Spleen (tissue), 11 donors: ENCODE measurements at regions not wholly inside any gene's neighbourhood (a gene's known extent, or its start where the extent isn't known, plus 50 kb on each side); places are given as distances from the start of the nearest gene placed in this dataset.

ENCODE experiments used
- DNase-seq: peaks from one replicate; pipeline ENCODE4 v3.0.0-alpha.2; 2020
- H3K27ac ChIP-seq, 8 donors: fragments of 200-600 bp; sonication (generic) in 7 of 8; 1 replicate in 4 of 8; 2 replicates in 4 of 8; pipeline versions ENCODE4 v1.5.0 to v1.8.0; 2016 to 2021; ENCODE audit warnings: inconsistent platforms in 4 of 8, mild to moderate bottlenecking in 4 of 8, moderate library complexity in 1 of 8
- H3K27me3 ChIP-seq, 7 donors: fragments of 200-600 bp; sonication (generic) in 6 of 7; replicated peaks in 1 of 7; 1 replicate in 4 of 7; 2 replicates in 3 of 7; pipeline versions ENCODE4 v1.5.0 to v1.8.0; 2016 to 2021; ENCODE audit warnings: inconsistent platforms in 3 of 7, mild to moderate bottlenecking in 1 of 7
- H3K36me3 ChIP-seq, 6 donors: fragments of 200-600 bp; sonication (generic) in 5 of 6; 1 replicate in 4 of 6; 2 replicates in 2 of 6; pipeline versions ENCODE4 v1.5.0 to v1.8.0; 2016 to 2021; ENCODE audit warnings: inconsistent platforms in 2 of 6
- H3K4me1 ChIP-seq, 6 donors: fragments of 200-600 bp; sonication (generic) in 5 of 6; 1 replicate in 3 of 6; 2 replicates in 3 of 6; pipeline versions ENCODE4 v1.5.0 to v1.8.0; 2016 to 2021; ENCODE audit warnings: inconsistent platforms in 3 of 6
- H3K4me3 ChIP-seq, 8 donors: fragments of 200-600 bp; sonication (generic) in 7 of 8; 1 replicate in 4 of 8; 2 replicates in 4 of 8; pipeline versions ENCODE4 v1.5.0 to v1.8.0; 2016 to 2021; ENCODE audit warnings: inconsistent platforms in 4 of 8, mild to moderate bottlenecking in 4 of 8, moderate library complexity in 2 of 8
- H3K9me3 ChIP-seq, 8 donors: fragments of 200-600 bp; sonication (generic) in 7 of 8; 1 replicate in 4 of 8; 2 replicates in 4 of 8; pipeline versions ENCODE4 v1.5.0 to v1.8.0; 2016 to 2021; ENCODE audit warnings: inconsistent platforms in 4 of 8
- CTCF ChIP-seq, 11 experiments: fragments of 200-600 bp in 7 of 11; fragments of 450-650 bp in 4 of 11; sonication (generic) in 4 of 11; IDR thresholded peaks in 8 of 11; conservative IDR thresholded peaks in 3 of 11; 1 replicate in 7 of 11; 2 replicates in 4 of 11; pipeline versions ENCODE4 v1.4.0 to v1.8.0; 2016 to 2021; ENCODE audit warnings: antibody characterized with exemption in 11 of 11, inconsistent platforms in 4 of 11, mild to moderate bottlenecking in 1 of 11
- POLR2A ChIP-seq, 3 donors: fragments of 450-650 bp; IDR thresholded peaks; one replicate each; pipeline ENCODE4 v1.5.1; 2017; ENCODE audit warnings: antibody characterized with exemption in 3 of 3, mild to moderate bottlenecking in 1 of 3
- POLR2AphosphoS5 ChIP-seq, 3 donors: sonication (generic); formaldehyde crosslinking; IDR thresholded peaks; one replicate each; pipeline ENCODE4 v1.5.1; 2017; ENCODE audit warnings: antibody characterized with exemption in 3 of 3
- WGBS, 5 donors: extraction: QIAGEN DNeasy Blood & Tissue Kit in 3 of 5; methylation state at CpG; one replicate each; pipeline versions ENCODE4 v1.1.5 to v1.1.7; 2013 to 2018; 5-methylcytosine and 5-hydroxymethylcytosine counted together
- intact Hi-C: fragments of 100-400 bp; cut with DNase I; formaldehyde crosslinking; loops from one replicate; pipeline ENCODE4 v1.15.0; 2023; ENCODE audit warnings: low total_unique reads
- donor health status: healthy with polysubstance abuse.
- donor health status: DM: no; HTN: no; CAD: no; lungs with moderate emphysema.
- donor health status: DM: no; HTN: no; CAD: no.
- donor health status: Bipolar disorder and iron deficiency.
- donor health status: healthy.
- donor health status: DM: no; HTN: no; CAD: no.
- donor health status: DM: yes; HTN: yes; CAD: no.

- Histone ChIP-seq H3K4me3 (no peak overlapping the region), H3K27me3 (no peaks in the 10 kb centered on the region), H3K27ac (no peak overlapping the region), H3K9me3 (peaks cover 0 to 17% (median 8%) of the 10 kb centered on the region in 8 donors), H3K36me3 (no peaks in the 10 kb centered on the region), H3K4me1 (no peaks in the 10 kb centered on the region)
- TF ChIP-seq POLR2AphosphoS5 (IDR thresholded peaks at IDR 0.05) (no peak), POLR2A (IDR thresholded peaks at IDR 0.05) (no peak), CTCF (IDR thresholded peaks at IDR 0.05 in 8 of 11, conservative IDR thresholded peaks at IDR 0.05 in 3 of 11) (no peak)
- intact Hi-C loops = no loop called here
- DNase-seq = no peak
- WGBS, 5 donors = 59 to 76% (median 69%) methylated on average over 2 of the region's 2 CpGs
Observed at GRCh38 chr2:123077101-123077500, 948.0 kb upstream of the CNTNAP5 start.

- Histone ChIP-seq H3K27me3 (no peaks in the 10 kb centered on the region), H3K4me1 (no peaks in the 10 kb centered on the region), H3K4me3 (no peak overlapping the region), H3K27ac (no peak overlapping the region), H3K36me3 (no peaks in the 10 kb centered on the region), H3K9me3 (peaks cover 0 to 17% (median 8%) of the 10 kb centered on the region in 8 donors)
- DNase-seq = no peak
- WGBS, 5 donors = 62 to 70% (median 67%) methylated on average over 3 of the region's 3 CpGs
- TF ChIP-seq CTCF (IDR thresholded peaks at IDR 0.05 in 8 of 11, conservative IDR thresholded peaks at IDR 0.05 in 3 of 11) (no peak), POLR2A (IDR thresholded peaks at IDR 0.05) (no peak), POLR2AphosphoS5 (IDR thresholded peaks at IDR 0.05) (no peak)
- intact Hi-C loops = no loop called here
Observed at GRCh38 chr2:123080331-123080730, 944.8 kb upstream of the CNTNAP5 start.

GRCh38 chr2:123085484-123085883 lies 939.6 kb upstream of the CNTNAP5 start:
- 40 to 64% (median 57%) methylated on average over 1 of the region's 1 CpG for WGBS, 5 donors
- no peak for DNase-seq
- Histone ChIP-seq H3K27ac (no peak overlapping the region), H3K27me3 (no peaks in the 10 kb centered on the region), H3K36me3 (no peaks in the 10 kb centered on the region), H3K4me1 (no peaks in the 10 kb centered on the region), H3K9me3 (peaks cover 0 to 10% (median 0%) of the 10 kb centered on the region in 8 donors), H3K4me3 (no peak overlapping the region)
- intact Hi-C loops = no loop called here
- no peak for TF ChIP-seq POLR2A (IDR thresholded peaks at IDR 0.05)
- TF ChIP-seq CTCF (IDR thresholded peaks at IDR 0.05 in 8 of 11, conservative IDR thresholded peaks at IDR 0.05 in 3 of 11) = no peak
- TF ChIP-seq POLR2AphosphoS5 (IDR thresholded peaks at IDR 0.05) = no peak

- Histone ChIP-seq H3K27me3 (no peaks in the 10 kb centered on the region), H3K27ac (no peak overlapping the region), H3K4me3 (no peak overlapping the region), H3K9me3 (peaks cover 0 to 1% (median 0%) of the 10 kb centered on the region in 8 donors), H3K4me1 (no peaks in the 10 kb centered on the region), H3K36me3 (no peaks in the 10 kb centered on the region)
- 29 to 44% (median 35%) methylated on average over 6 of the region's 6 CpGs for WGBS, 5 donors
- TF ChIP-seq POLR2A (IDR thresholded peaks at IDR 0.05) (no peak), POLR2AphosphoS5 (IDR thresholded peaks at IDR 0.05) (no peak), CTCF (IDR thresholded peaks at IDR 0.05 in 8 of 11, conservative IDR thresholded peaks at IDR 0.05 in 3 of 11) (no peak)
- intact Hi-C loops = no loop called here
- no peak for DNase-seq
Observed at GRCh38 chr2:123086613-123087385, 938.3 kb upstream of the CNTNAP5 start.
